OCI-LY3 (cell line): ENCODE measurements at regions not wholly inside any gene's neighbourhood (a gene's known extent, or its start where the extent isn't known, plus 50 kb on each side); places are given as distances from the start of the nearest gene placed in this dataset.

ENCODE experiments used
- H2AFZ ChIP-seq: fragments of 200-600, 300-600 bp; shearing (Covaris generic); 2 replicates; pipeline ENCODE4 v1.6.0; 2014; ENCODE audit warnings: antibody characterized with exemption, low read depth, low read length
- H3K27ac ChIP-seq: fragments of 200-600, 300-600 bp; sonication (generic); 2 replicates; pipeline ENCODE4 v1.5.1; 2014; ENCODE audit warnings: mild to moderate bottlenecking, low read length, moderate library complexity, mixed read lengths
- H3K27me3 ChIP-seq: fragments of 200-600, 300-600 bp; sonication (generic); 2 replicates; pipeline ENCODE4 v1.6.1; 2014; ENCODE audit warnings: low read depth, low read length, mixed read lengths
- H3K36me3 ChIP-seq: fragments of 200-600, 300-600 bp; sonication (generic); replicated peaks from 2 replicates; pipeline ENCODE3; 2014; ENCODE audit warnings: low read depth, low read length, mixed read lengths
- H3K4me1 ChIP-seq: fragments of 300-600, 200-600 bp; sonication (generic); 2 replicates; pipeline ENCODE4 v1.6.1; 2014; ENCODE audit warnings: low read length, mixed read lengths
- H3K4me2 ChIP-seq: fragments of 200-600, 300-600 bp; sonication (generic); 2 replicates; pipeline ENCODE4 v1.6.1; 2014; ENCODE audit warnings: low read length, mixed read lengths
- H3K4me3 ChIP-seq: fragments of 300-600, 200-600 bp; sonication (generic); 2 replicates; pipeline ENCODE4 v1.5.1; 2014; ENCODE audit warnings: antibody characterized with exemption, mild to moderate bottlenecking, low read length, moderate library complexity
- H3K79me2 ChIP-seq: fragments of 300-600, 200-600 bp; shearing (Covaris generic); 2 replicates; pipeline ENCODE4 v1.6.1; 2014; ENCODE audit warnings: mild to moderate bottlenecking, low read length, mixed read lengths
- H3K9ac ChIP-seq: fragments of 300-600, 200-600 bp; shearing (Covaris generic); 2 replicates; pipeline ENCODE4 v1.6.0; 2014; ENCODE audit warnings: mild to moderate bottlenecking, low read length, moderate library complexity
- H3K9me3 ChIP-seq: fragments of 200-600, 300-600 bp; shearing (Covaris generic); 2 replicates; pipeline ENCODE4 v1.6.1; 2014; ENCODE audit warnings: low read length, mixed read lengths; ENCODE audit not compliant: insufficient read depth
- H4K20me1 ChIP-seq: fragments of 200-600, 300-600 bp; sonication (generic); 2 replicates; pipeline ENCODE4 v1.6.1; 2016; ENCODE audit warnings: low read length, mixed read lengths; ENCODE audit not compliant: insufficient read depth
- EZH2phosphoT487 ChIP-seq: fragments of 200-600 bp; shearing (Covaris generic); IDR thresholded peaks from 2 replicates; pipeline ENCODE4 v1.6.1; 2018; ENCODE audit warnings: antibody characterized with exemption, mixed run types, low read depth
- TF ChIP-seq, protein P1 (sequence below): fragments of 200-600, 300-600 bp; sonication (generic); IDR thresholded peaks from 2 replicates; pipeline ENCODE4 v1.5.1; 2014; ENCODE audit warnings: antibody characterized with exemption, low read length, low read depth

DNA sequence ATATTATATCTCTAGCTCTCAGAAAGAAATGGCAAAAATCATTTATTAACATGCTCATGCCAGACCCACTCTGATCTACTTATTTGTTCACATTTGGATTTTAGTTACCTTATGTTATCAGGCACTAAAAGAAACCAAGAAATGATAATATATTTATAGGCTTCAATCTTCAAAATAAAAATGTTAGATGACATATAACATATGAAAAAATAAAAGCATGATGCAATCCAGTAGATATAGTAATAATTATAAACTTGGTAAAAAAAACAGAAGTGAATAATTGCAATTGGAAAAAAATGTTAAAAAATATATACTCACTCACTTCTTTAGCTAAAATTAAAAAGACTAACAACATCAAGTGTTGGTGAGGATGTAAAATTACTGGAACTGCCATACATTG, 248.3 kb upstream of the VRK2 start:
- H3K4me2 ChIP-seq, result no peak overlapping the region
- no peaks in the 10 kb centered on the region for H3K79me2 ChIP-seq
- no peaks in the 10 kb centered on the region for H3K9me3 ChIP-seq
- no peak overlapping the region for H2AFZ ChIP-seq
- no peaks in the 10 kb centered on the region for H3K27me3 ChIP-seq
- no peaks in the 10 kb centered on the region for H3K36me3 ChIP-seq
- H3K4me3 ChIP-seq, result no peak overlapping the region
- H4K20me1 ChIP-seq, result no peaks in the 10 kb centered on the region
- H3K4me1 ChIP-seq, result no peaks in the 10 kb centered on the region
- H3K27ac ChIP-seq, result no peak overlapping the region
- no peak for TF ChIP-seq EZH2phosphoT487
- TF ChIP-seq, protein P1, sequence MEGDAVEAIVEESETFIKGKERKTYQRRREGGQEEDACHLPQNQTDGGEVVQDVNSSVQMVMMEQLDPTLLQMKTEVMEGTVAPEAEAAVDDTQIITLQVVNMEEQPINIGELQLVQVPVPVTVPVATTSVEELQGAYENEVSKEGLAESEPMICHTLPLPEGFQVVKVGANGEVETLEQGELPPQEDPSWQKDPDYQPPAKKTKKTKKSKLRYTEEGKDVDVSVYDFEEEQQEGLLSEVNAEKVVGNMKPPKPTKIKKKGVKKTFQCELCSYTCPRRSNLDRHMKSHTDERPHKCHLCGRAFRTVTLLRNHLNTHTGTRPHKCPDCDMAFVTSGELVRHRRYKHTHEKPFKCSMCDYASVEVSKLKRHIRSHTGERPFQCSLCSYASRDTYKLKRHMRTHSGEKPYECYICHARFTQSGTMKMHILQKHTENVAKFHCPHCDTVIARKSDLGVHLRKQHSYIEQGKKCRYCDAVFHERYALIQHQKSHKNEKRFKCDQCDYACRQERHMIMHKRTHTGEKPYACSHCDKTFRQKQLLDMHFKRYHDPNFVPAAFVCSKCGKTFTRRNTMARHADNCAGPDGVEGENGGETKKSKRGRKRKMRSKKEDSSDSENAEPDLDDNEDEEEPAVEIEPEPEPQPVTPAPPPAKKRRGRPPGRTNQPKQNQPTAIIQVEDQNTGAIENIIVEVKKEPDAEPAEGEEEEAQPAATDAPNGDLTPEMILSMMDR, result no peak
- H3K9ac ChIP-seq, result no peak overlapping the region

DNA sequence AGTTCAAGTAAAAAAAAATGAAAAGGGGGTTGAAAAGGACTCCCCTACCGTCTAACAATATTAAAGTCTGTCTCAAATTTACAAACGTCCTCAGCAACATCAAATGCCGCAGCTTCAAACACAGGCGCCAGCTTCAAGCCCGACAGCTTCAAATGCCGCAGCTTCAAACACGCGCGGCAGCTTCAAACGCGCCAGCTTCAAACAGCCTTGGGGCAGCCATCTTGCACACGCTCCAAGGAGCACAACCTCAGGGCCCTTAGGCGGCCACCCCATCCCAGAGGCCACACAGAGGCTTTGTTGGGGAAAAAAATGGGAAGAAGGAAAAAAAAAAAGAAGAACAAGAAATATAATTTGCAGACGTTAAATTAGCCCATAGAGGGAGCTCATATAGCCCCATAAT, 244.4 kb upstream of the VRK2 start:
- H3K27ac ChIP-seq, result no peak overlapping the region
- no peaks in the 10 kb centered on the region for H4K20me1 ChIP-seq
- TF ChIP-seq EZH2phosphoT487, result no peak
- TF ChIP-seq, protein P1, result no peak
- no peaks in the 10 kb centered on the region for H3K79me2 ChIP-seq
- H3K36me3 ChIP-seq, result no peaks in the 10 kb centered on the region
- no peaks in the 10 kb centered on the region for H3K9me3 ChIP-seq
- H3K9ac ChIP-seq, result no peak overlapping the region
- no peaks in the 10 kb centered on the region for H3K4me1 ChIP-seq
- H3K27me3 ChIP-seq, result no peaks in the 10 kb centered on the region
- H2AFZ ChIP-seq, result no peak overlapping the region
- H3K4me2 ChIP-seq, result no peak overlapping the region
- H3K4me3 ChIP-seq, result no peak overlapping the region

DNA sequence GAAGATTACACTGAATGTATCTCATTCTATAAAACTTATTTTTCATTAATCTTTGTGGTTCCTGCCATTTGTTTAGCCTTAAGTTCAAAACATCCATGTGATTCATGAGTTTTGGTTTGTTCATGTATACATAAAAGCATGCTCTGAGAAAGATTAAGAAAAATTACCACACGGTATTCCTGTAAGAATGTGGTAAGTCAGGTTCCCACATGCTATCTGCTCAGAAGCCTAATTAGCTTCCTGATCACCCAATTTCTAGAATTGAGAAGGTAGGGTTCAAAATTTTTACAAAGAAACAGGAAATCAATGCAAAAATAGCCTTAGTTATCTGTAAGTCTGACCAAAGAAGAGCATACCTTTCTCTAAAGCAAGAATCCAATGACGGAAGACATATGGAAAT, 241.6 kb upstream of the VRK2 start:
- Histone ChIP-seq H3K9ac (no peak overlapping the region), H3K27me3 (no peaks in the 10 kb centered on the region), H3K4me3 (no peak overlapping the region), H3K79me2 (no peaks in the 10 kb centered on the region), H3K4me2 (no peak overlapping the region), H2AFZ (no peak overlapping the region), H3K36me3 (no peaks in the 10 kb centered on the region), H3K4me1 (no peaks in the 10 kb centered on the region), H3K9me3 (no peaks in the 10 kb centered on the region), H4K20me1 (no peaks in the 10 kb centered on the region), H3K27ac (no peak overlapping the region)
- TF ChIP-seq EZH2phosphoT487, result no peak
- TF ChIP-seq, protein P1, result no peak

DNA sequence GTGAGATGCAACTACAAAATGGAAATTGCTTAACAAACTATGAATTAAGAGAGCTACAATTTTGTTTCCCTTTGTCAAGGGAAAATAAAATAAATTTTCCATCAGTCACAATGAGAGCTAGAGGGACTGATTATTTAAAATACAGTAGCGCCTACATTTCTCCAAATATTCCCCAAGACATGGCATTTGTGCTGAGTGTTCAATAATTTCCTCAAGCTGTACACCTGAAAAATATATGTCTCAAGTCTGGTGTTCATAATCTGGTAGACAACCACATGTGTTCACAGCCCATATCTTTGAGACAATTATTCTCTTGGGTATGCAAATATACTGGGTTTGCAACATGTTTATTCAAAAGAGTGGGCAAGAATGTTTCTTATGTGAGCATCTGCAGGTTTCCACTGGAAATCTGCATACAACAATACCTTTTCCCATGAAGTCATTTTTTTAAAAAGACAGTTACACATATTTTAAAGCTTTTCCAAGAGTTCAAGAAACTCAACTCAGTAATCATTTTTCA, 240.1 kb upstream of the VRK2 start:
- Histone ChIP-seq H3K27ac (no peak overlapping the region), H3K9me3 (no peaks in the 10 kb centered on the region), H3K36me3 (no peaks in the 10 kb centered on the region), H3K27me3 (no peaks in the 10 kb centered on the region), H3K4me1 (no peaks in the 10 kb centered on the region), H4K20me1 (no peaks in the 10 kb centered on the region), H3K4me3 (no peak overlapping the region), H3K79me2 (no peaks in the 10 kb centered on the region), H3K4me2 (no peak overlapping the region), H2AFZ (no peak overlapping the region), H3K9ac (no peak overlapping the region)
- TF ChIP-seq EZH2phosphoT487, result no peak
- TF ChIP-seq, protein P1, result no peak
